HG03108 (cell line): ENCODE measurements at regions not wholly inside any gene's neighbourhood (a gene's known extent, or its start where the extent isn't known, plus 50 kb on each side); places are given as distances from the start of the nearest gene placed in this dataset.
"Not testable (repeated sequence)": the region's sequence is repeated elsewhere in the genome, so short reads cannot be mapped to it uniquely, and the experiment has no call there.

Source experiments
- ATAC-seq: cut with Tn5 transposase; IDR thresholded peaks from one replicate; pipeline ENCODE4 v1.9.1; 2021; ENCODE audit warnings: moderate library complexity; ENCODE audit not compliant: unreplicated experiment

DNA sequence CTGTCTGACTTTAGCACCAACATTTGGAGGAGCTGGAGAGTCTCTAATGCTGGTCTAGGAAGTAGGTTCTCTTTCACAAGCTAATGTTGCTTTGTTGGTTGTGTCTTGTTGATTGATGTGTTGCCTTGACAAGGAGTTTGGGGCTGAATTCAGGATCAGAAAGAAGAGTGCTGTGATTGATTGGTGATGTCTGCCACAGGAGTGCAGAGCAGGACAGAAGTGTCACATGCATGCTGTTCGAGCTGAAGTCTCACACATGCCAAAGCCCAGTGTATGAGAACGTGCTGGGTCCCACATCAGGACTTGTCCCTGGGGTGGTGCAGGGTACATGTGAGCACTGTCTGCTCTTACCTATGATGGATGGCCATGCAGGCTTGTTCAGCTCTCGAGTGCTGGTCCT, 694.4 kb downstream of the MATN1 start:
- ATAC-seq: no peak

DNA sequence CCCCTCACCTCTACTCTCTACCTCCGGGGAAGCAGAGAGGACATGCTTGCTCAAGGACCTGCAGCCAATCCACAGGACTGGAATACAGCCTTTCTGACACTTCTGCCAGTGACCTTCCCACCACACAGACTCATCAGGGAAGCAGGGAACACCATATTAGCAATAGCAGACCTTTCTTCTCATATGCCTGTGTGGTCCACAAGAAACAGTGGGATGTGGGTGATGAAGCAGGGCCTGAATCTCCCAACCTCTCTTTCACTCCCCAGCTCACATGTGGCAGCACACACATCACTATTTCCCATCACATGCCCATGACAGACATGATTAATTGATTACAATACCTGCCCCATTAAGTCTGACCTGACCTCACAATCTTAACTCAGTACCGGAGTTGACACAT, 695.1 kb downstream of the MATN1 start:
- no peak for ATAC-seq

DNA sequence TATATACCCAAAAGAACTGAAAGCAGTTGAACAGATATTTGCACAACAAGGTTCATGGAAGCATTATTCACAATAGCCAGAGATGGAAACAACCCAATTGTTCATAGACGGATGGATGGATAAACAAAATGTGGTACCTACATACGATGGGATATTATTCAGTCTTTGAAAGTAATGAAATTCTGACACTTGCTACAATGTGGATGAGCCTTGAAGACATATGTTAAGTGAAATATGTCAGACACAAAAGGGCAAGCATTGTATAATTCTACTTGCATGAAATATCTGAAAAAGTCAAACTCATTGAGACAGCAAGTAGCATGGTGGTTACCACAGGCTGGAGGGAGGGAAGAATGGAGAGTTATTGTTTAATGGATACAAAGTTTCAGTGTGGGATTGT, 696.1 kb downstream of the MATN1 start:
- ATAC-seq: no peak

DNA sequence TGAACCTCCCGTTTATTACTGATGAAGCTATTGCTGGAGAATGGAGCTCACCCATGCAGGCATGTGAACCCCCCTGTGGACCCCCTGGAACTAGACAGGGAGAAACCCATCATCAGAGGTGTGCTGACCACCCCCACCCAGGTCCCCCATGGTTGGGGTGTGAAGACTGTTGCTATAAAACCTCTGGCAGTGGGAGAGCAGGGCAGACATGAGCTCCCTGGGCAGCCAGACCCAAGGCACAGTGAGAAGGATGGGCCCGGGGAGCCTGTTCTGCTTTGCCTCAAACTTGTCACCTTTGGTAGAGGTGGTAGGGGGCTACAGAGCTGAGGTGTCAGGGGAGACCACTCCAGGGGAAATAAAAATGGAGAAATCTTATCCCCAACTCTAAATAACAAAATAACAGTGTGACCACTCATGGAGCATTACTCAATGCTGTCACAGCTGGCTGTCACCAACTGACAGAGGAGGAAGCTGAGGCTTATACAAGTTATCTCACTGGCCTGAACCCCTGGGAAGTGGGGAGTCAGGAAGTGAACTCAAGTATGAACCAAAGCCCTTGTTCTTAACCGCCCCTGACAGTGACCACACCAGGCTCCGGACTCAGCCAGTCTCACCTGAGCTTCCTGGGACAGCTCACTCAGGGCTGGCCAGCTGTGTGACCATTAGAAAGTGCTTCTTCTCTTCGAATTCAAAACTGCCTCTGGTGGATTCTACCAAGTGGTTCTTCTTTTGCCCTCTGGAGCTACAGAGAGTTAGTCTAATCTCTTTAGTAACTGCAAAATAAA, 698.8 kb downstream of the MATN1 start:
- ATAC-seq: no peak

DNA sequence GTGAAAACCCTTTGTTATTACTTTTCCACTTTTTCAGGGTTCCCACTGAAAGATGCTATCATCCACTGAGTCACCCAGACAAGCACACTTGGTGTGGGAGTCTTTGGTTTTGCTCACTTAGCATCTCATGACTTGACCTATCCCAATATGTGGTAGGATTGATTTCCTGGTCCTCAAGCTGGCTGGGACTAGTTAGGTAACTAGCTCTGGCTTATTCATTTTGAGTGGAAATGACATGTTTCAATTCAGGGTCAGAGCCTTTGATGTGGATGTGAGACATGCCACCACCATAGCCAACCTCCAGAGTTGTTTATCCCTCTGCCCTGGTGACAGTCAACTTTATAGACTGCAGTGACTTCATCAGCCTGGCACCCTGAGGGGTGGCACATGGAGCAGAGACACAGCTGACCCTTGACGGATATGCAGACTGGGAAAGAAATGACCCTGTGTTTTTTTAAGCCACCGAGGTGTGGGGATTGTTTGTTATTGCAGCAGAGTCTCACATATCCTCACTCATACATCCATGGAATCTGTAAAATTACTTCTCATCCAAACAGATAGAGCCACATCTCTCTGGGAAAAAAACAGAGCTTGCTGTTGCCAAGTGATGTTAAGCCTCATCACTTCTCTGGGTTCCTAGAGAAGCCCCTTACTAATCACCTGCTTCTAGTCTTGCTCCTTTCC, 699.9 kb downstream of the MATN1 start:
- no peak for ATAC-seq

DNA sequence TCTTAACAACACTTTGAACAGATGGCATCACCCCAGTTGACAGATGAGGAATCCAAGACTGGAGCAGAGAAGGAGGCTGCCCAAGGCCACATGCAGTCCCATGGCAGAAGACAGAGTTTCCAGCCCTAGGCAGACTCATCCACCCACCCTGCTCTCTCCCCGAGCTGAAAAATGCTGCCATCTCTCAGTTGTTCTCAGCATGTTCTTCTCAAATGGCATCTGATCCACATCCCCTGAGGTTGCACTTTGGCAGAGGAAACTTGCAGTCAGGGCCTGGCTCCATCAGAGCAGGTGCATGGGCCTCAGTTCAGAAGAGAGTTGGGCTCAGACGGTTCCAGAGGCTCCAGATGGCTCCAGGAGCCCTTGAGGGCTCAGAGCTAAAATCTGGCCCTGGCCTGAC, 709.4 kb downstream of the MATN1 start:
- ATAC-seq: no peak

DNA sequence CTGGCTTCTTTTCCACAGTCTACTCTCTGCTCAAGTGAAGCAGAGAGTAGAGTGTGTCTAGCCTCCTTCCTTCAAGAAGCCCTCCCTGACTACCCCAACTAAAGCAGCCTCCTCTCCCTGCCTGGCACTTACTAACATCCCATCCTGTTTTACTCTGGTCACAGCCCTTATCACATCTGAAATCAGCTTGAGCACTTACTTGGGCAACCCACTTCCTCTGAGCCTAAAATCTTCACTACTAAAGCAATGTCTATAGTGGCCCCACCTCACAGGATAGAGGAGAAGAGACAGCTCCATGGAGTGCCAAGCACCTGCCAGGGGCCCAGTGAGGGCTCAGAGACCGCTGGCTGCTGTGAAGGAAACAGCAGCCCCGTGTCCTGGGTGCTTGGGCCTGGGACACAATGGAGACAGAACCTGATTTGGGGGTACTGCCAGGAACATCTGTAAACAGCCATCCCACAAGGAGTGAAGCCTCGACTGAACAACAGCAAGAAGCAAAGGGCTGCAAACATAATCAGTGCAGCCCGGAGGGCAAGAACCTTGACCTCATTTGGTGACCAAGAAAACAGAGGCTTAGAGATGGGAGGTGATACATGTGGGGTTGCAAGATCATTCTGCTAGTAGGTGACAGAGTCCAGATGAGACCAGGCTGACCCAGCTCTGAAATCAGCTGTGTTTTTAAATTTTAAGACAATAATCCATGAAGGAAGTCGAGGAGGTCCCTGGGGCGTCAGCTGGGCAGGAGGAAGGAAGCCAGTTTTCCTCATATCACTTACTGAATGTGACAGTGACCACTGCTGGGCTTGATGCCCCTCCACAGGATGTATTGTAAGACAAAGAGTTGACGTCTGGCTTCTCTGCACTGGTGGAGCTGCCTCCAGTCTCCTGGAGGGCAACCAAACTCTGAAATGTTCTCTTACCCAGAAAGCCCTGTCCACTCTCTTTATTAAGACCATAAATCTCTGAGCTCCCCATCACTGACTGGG, 710.6 kb downstream of the MATN1 start:
- no peak for ATAC-seq

DNA sequence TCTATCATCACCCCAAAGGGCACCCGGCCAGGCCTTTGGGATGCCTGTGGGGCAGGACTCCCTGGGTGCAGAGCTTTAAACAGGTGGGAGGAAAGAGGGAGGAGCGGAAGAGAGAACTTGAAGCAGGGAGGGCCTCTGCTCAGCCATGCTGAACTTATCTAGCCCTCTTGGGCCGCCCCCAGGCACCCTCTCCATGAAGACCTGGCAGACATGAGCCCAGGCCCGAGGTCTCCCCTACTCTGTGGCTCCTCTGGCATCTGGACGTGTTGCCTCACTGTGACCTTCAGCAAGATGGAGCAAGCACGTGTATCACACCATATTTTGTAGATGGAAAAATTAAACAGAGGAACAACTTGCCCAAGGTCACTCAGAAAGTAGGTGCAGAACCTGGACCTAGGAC, 711.4 kb downstream of the MATN1 start:
- no peak for ATAC-seq

DNA sequence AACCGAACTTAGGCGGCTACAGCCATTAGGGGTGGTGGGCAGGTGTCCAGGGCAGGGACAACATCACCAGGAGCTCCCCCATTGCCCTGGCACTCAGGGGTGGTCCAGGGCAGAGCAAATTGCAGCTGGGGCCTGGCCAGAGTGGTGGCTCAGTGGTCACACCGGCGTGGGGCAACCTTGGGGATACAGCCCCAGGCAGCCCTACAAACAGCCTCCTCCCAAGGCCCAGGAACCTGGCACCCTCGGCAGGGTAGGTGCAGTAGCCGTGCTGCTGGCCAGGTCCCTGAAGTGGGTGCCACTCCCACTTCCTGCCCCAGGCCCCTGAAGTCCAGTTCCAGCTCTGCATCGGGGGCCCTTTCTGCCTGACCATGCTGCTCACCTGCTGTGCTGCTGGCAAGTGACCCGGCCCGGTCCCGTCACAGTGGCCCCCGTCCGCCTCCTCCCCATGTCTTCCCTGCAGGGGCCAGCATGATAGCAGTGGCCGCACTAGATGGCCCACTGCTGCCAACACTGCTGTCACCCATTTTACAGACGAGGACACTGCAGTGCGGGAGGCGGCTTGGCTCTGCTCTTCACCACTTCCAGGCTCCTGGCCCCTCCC, 712.8 kb downstream of the MATN1 start:
- ATAC-seq: no peak

DNA sequence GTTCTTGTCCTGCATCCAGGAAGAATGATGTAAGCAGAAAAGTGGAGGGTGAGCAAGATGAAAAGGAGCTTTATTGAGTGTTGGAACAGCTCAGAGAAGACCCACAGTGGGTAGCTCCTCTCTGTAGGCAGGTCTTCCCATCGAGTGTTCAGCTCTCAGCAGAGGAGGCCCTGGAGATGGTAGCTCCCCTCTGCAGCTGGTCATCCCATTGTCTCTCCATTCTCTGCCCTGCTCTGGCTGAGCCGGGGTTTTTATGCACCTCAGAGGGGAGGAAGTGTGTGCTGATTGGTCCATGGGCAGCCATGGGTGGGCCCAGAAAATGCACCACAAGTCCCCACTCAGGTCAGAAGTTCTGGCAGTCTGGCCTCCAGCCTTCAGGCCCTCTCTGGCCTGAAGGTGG, 713.7 kb downstream of the MATN1 start:
- ATAC-seq: no peak

DNA sequence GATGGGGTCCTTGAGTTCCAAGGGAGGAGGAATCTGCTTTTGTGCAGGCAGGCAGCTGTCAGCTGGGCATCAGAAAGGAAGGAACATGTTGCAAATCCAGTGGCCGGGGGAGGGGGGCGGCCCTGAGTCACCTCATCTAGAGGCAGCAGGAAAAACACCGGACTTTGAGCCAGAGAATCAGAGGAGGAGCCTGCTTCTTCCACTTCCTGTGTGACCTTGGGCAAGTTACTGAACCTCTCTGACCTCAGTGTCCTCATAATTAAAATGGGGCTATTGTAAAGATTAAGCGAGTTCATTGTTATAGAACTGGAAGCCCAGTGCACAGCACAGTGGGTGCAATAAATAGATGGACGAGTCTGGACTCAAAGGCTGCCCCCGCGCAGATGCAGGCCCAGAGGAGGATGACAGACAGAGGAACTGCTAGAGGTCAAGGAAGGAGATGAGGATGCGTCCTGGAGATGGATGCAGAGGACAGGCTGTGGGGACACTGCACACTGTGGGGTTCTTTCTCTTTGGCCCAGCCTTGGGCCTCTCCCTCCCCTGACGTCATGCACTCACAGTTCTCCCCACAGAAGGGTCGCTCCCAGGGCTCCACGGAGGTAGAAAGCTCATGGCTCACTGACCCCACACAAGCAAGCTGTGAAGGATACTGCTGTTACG, 714.3 kb downstream of the MATN1 start:
- ATAC-seq: no peak

DNA sequence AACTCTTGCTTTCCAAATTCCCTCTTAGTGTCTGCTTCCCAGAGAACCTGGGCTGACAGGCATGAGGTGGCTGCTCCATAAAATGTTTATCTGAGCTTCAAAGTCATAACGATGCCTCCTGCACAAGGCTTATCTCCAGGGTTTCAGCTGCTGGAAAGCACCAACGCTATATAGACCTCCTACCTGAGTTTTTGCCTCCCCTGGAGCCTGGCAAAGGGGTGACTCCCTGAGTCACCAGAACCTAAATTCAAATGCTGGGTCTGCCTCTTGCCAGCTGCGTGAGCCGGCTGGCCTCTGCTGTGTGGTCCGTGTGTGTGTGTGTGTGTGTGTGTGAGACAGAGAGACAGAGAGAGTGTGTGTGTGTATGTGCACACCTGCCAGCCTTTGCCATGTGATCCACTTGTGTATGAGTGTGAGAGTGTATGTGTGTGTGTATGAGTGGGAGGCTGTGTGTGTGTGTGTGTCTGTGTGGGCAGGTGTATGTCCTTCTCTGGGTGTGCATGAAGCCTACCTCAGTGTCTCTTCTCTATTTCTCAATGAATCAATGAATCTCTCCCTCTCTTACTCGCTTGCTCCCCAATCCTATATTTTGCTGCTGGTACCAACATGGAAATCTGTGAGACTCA, 714.9 kb downstream of the MATN1 start:
- ATAC-seq: no peak

DNA sequence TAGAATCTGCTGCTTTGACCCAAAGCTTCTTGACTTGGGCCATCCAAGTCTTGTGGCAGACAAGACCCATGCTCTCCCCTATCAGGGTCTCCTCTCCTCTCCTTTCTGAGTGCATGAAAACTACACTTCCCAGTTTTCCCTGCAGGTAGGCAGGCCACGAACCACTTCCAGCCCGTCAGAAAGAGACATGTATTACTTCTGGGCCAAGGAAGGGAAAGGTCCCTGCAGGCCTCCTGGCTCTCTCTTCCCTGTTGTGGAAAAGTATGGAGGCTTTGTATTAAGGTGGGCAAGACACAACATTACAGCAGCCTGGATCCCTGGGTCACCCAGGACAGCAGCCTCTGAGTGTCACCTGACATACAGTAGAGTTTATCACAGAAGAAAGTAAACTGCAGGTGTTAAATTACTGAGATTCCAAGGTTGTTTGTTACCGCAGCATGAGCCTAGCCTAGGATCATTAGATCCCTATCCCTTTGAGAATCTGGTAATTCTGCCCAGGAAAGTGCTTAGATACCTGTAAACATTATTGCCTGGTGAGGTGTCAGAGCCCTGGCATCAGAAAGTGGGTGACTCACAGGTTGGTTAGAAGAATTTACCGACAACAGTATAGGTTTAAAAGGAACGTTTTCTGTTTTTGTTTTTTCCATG, 717.3 kb downstream of the MATN1 start:
- ATAC-seq: no peak

DNA sequence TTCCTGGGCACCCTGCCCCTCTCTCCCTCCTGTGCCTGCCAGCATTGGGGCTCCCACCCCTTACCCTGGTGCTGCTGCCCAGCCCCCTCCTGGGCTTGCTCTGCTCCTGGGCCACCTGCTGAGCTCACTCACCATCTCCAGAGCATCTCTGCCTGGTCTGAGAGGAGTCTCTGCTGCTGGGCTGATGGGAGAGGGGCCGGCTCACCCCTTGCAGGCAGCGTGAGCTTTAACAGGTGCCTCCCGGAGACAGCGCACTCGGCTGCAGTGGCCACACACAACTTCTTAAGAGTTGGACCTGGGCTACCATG, 721.7 kb downstream of the MATN1 start:
- no peak for ATAC-seq

DNA sequence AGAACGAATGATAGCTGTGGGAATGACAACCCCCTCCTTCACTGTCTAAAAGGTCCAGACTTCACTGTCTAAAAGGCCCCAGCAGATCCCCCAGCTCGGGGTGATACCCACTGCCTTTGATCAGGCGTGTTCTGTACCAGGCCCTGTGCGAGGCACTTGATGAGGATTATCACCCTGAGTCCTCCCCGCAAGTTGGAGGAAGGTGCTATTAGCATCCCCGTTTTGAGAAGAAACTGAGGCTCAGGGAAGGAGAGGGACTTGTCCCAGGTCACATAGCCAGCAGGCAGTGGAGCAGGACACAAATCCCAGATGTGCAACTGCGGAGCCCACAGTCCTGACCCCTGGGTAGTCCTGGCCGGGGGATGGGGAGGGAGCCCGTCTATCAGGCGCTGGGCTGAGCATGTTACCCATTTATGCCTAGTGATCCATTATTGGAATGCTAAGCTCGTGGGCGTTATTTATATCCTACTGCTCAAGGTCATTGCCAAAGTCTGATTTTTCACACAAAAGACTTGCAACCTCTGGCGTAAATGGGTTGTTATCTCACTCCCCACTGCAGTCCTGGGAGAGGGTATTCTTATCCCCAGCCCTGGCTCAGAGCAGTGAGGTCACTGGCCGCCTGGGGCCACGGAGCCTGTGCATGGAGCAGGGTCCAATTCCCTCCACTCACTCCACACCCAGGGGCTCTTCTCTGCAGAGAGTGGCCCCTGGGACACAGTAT, 722.2 kb downstream of the MATN1 start:
- no peak for ATAC-seq

DNA sequence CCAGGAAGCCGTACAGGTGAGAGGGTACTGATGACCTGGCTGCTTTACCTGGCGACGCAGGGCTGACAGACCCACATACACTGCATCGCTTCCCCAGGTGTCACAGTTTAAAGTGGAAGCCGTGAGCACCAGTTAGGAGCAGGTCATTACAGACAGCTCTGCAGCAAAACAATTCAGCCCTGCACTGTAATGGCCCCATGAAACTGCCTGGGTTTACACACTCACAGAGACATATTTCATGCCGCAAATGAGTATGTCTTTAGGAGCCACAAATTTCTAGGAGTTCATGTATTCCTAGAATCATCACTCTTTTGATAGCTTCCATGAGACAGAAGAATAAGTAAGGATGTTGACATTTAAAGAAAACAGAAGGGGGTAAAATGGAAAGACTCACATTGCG, 723.1 kb downstream of the MATN1 start:
- no peak for ATAC-seq

DNA sequence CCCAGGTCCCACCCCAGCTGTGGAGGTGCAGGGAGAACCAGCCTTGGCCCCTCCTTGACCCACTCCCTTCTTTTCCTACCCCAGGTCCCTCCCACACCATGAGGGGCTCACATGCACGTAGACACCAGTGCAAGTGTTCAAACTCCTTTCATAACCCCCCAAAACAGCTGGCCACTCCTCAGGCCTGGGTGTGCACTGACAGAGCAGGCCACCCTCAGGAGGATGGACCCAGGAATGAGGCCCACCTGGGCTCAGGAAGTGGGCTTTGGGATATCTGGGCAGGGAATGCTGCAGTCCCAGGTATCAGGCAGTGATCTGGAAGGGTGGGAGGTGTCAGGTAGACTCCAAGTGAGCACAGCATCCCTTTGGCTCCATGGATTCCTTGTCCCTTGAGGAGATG, 723.8 kb downstream of the MATN1 start:
- ATAC-seq: no peak

DNA sequence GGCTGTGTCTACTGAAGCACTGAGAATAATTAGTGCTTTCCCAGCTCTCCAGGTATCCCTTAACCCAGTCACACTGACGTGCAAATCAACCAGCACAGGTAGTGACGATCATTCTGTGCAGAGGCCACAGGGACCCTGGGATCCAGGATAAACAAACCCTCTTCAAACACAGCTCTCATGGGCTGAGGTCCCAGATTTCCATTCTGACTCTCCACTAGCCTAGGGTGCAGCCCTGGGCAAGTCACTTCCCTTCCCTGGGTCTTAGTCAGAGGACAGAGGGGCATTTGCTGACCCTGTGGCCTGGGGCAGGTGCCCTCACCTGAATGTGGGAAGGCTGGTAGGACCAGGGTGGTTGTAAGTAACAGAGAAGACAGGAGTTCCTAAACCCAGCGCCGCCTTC, 724.7 kb downstream of the MATN1 start:
- ATAC-seq: no peak

DNA sequence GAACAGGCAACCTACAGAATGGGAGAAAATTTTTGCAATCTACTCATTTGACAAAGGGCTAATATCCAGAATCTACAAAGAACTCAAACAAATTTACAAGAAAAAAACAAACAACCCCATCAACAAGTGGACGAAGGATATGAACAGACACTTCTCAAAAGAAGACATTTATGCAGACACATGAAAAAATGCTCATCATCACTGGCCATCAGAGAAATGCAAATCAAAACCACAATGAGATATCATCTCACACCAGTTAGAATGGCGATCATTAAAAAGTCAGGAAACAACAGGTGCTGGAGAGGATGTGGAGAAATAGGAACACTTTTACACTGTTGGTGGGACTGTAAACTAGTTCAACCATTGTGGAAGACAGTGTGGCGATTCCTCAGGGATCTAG, 725.6 kb downstream of the MATN1 start:
- not testable (repeated sequence) for ATAC-seq
